A673 (cell line): ENCODE measurements at regions not wholly inside any gene's neighbourhood (a gene's known extent, or its start where the extent isn't known, plus 50 kb on each side); places are given as distances from the start of the nearest gene placed in this dataset.
A peak's percentile ranks its signal among the peaks of the same experiment; 100 is the strongest.

Experiments used
- CTCF ChIP-seq: fragments of 300-800, 200-600 bp; sonication (generic); conservative IDR thresholded peaks from 2 replicates; pipeline ENCODE4 v1.5.1; 2017; ENCODE audit warnings: low read depth, mild to moderate bottlenecking, antibody characterized with exemption, low read length, moderate library complexity, mixed read lengths
- EZH2 ChIP-seq: fragments of 200-600 bp; sonication (generic); IDR thresholded peaks from 2 replicates; pipeline ENCODE4 v1.6.1; 2017; ENCODE audit warnings: borderline replicate concordance, low read depth, mild to moderate bottlenecking, mixed read lengths, antibody characterized with exemption, low read length; ENCODE audit not compliant: poor library complexity, severe bottlenecking

- TF ChIP-seq EZH2 (no peak), CTCF (peak; percentile 83)
These were observed 413.9 kb downstream of the COG6 start for GRCh38 chr13:40069173-40070044.
